ENCODE measurements at regions not wholly inside any gene's neighbourhood (a gene's known extent, or its start where the extent isn't known, plus 50 kb on each side); places are given as distances from the start of the nearest gene placed in this dataset.
A peak's percentile ranks its signal among the peaks of the same experiment; 100 is the strongest.

DNA sequence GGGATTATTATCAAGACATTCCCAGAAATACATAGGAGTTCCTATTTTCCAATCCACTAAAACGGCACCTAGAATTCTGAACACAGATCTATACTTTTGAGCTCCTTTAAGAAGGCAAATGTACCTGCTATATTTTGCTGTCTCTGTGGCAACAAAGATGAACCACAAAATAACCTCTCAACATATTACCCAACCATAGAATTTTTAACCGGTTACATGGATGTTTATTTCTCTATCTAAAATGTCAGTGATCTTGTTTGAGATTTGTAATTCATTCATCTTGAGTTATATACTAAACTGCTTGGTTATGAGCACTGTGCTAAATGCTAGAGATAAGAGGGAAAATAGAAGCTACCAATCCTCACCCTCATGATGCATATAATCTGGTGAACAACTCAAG is 117.5 kb upstream of the HMGCLL1 start:
- no peak for DNase-seq

- no peak for DNase-seq
These were observed 117.0 kb upstream of the HMGCLL1 start for GRCh38 chr6:55696041-55696440.

- no peak for DNase-seq
These were observed 115.8 kb upstream of the HMGCLL1 start for GRCh38 chr6:55694759-55695158.

DNA sequence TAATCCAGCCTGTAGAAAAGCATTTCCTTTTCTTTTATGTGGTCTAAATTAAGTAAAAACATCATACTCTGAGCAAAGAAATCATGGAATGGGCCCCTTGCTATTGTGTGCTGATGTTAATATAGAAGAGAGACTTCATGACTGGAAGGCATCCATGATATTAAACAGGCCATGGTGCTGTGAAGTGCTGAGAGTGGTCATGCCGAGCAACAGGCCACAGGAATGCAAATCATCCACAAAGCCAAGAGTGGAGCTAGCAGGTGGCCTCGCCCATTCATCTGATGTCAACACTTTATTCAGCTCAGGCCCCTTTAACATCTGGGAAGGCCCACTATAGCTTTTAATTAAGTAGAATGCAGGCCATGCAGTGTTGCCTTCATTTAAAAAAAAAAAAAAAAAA is 115.2 kb upstream of the HMGCLL1 start:
- no peak for DNase-seq

- DNase-seq, result no peak
These were observed 100.5 kb upstream of the HMGCLL1 start for GRCh38 chr6:55679503-55679902.

- DNase-seq, result peak; percentile 17
These were observed 99.6 kb upstream of the HMGCLL1 start for GRCh38 chr6:55678330-55679224.

DNA sequence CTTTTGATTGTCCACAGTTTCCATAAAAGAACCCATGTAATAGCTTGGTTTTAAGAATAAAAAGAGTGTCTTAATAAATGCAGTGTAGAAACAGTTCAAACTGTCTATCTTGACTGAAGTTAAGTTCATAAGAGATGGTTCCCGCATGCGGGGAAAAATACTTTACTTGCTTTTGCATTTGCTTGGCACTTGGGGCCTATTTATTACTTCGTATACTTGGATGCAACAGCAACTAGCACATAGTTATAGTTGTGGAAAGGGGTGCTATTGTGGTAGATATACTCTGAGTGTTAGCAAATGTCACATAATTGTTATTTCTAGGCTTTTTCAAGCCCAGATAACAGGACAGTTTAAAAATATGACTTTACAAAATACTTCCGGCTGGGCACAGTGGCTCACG is 97.7 kb upstream of the HMGCLL1 start:
- no peak for DNase-seq

- no peak for DNase-seq
These were observed 96.9 kb upstream of the HMGCLL1 start for GRCh38 chr6:55675941-55676340.

DNA sequence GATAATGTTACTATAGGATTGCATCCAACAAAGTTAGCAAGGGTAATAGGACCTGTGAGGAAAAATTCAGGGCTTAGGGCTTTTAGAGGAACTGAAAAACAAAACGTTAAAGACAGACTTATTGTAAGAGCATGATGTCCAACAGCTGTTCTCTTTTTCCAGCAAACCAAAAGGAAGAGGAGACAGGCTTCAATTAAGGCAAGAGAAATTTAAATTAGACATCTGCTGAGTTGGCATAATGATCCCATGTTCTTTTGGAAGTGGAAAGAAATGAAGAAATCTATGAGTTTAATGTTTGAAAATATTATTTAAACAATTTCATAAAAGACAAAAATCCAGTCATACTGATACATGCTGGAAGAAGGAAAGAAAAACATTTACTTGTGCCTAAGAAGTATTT is 95.7 kb upstream of the HMGCLL1 start:
- no peak for DNase-seq

DNA sequence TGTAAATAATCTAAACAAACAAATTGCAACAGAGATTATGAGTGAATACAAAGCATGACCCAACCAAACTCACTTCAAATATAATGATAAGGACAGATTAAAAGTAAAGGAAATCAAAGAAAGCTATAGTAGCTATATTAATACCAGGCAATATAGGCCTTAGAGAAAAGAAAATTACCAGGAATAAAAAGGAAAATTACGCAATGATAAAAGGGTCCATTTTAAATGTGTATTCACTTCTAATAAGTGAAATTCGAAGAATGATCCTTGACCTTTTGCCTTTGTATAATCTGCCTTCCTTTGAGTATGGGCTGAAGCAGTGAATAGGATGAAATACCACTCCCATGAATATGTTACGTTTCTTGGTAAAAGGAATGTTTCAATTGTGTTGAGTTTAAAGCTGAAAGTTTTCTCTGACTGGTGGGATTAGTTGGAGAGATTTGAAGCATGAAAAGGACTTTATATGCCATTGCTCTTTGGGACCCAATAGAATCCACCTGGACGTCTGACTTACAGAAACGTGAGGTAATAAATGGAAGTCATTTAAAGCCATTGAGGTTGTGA is 91.9 kb upstream of the HMGCLL1 start:
- DNase-seq, result no peak

DNA sequence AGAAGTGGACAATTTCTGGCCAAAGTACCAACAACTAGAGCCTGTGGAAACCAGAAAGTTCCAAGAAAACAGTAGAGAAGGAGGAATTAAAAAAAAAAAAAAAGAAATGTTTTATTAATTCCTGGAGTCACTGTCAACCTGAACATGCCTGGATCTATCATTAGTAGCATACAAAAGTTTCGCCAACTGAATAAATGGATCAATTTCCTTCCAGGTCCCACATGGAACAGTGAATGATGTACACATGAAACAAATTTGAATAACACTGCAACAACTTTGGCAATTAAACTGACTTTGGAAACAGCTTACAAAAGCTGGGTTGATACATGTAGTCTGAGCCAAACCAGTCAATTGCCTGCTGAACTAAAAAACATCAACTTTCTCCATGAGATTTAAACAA is 90.0 kb upstream of the HMGCLL1 start:
- DNase-seq, result no peak

- DNase-seq, result no peak
These were observed 89.6 kb upstream of the HMGCLL1 start for GRCh38 chr6:55668591-55668990.

GRCh38 chr6:55667341-55667740 is 88.3 kb upstream of the HMGCLL1 start:
- no peak for DNase-seq

DNA sequence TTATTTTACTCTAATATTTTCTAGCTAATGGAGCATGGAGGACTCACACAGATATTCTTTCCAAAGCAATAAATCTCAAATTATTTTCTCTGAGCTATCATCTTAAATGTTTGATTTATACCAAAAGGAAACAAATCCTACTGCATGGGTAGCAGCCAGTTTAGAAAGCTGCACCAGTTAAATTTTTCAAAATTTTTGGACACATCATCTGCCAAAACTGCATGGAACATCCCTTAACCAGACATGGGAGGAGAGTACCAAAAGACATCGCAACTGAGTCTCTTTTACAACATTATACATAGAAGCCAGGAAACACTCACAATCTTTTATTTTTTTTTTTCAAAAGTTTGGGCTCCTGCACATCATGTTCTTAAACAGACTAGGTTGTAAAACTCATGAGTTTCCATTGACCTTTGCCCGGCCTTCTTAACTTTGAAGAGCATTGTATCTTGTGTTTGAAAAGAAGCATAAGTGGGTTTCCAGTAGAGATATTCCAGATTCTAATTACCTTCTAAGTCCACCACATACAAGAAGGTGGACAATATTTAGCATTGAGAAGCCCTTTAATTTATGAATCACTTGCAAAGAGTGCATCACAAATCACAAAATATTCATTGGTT is 87.7 kb upstream of the HMGCLL1 start:
- no peak for DNase-seq

DNA sequence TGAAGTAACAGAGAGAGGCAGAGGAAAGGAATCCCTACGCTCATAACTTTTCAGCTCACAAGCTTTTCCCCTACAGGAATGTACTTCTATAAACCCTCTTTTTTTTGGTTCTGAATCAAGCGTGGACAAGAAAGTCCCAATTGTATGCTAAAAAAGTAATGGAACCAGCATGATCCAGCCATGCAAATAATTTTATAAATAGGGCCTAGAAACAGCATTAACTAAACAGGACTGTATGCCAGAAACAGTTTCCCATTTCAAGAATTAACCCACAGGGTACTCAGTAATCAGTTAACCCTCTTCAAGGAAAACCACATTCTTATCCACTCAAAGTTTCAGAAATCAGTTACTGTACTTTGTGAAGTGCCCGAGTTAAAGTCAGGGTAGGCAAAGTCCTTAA is 87.0 kb upstream of the HMGCLL1 start:
- DNase-seq, result no peak

DNA sequence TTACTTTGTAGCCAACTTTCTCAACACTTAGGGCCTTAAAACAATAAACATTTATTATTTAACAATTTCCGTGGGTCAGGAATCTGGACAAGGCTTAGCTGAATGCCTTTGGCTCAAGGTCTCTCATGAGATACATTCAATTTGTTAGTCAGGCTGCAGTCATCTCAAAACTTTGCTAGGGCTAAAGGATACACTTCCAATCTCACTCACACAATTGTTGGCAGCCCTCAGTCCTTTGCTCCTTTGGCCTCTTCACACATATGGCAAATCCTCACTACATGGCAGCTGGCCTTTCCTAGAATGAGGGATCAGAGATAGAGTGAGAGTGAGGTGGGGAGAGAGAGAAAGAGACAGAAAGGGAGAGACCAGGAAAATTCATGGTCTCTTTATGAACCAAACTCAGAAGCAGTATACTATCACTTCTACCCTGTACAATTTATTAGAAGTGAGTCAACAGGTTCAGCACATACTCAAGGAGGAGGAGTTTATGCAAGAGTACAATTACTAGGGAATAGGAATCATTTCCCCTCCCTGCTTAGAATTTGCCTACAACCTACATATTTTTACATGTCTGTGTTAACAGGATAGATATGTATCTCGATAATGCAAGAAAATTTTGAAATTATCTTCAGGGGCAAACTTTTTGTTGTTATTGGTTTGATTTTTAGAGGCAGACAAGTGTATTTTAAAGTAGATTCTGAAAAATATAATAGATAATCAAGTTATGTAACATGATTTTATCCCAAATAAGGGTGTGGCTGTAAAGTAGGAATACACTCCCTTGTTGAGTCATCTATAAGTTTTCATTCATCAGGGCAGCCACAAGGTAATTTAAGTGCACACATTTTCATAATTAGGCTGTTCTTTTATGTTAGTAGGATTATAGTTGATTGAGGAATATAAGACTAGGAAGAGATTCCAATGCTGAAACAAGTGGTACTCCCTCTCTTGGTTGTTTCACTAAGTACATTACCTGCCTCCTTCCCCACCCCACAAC is 85.9 kb upstream of the HMGCLL1 start:
- DNase-seq, result no peak

DNA sequence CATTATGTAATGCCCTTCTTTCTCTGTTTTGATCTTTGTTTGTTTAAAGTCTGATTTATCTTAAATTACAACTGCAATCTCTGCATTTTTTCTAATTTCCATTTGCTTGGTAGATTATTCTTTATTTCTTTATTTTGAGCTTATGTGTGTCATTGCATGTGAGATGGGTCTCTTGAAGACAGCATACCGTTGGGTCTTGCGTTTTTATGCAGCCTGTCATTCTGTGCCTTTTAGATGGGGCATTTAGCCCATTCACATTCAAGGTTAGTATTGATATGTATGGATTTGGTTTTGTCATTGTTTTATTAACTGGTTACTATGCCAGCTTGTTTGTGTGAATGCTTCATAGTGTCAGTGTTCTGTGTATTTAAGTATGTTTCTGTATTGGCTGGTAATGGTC is 84.9 kb upstream of the HMGCLL1 start:
- no peak for DNase-seq

DNA sequence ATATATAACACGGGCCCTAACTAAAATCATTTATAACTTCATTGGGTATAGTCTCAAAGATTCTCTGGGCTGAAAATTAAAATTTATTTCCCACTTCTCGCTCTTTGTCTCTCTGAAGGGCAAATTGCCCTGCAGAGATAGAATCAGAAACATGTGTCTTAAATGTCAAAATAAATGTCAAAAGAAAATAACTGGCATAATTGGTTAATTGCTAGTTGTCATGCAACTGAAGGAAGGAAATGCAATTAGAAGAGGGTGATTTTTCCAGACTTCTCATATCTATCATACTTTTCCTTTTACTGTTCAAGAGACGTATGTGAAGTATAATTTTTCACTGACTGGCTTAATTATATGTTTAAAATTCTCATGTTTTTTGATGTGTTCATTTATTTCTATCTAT is 80.3 kb upstream of the HMGCLL1 start:
- no peak for DNase-seq

DNA sequence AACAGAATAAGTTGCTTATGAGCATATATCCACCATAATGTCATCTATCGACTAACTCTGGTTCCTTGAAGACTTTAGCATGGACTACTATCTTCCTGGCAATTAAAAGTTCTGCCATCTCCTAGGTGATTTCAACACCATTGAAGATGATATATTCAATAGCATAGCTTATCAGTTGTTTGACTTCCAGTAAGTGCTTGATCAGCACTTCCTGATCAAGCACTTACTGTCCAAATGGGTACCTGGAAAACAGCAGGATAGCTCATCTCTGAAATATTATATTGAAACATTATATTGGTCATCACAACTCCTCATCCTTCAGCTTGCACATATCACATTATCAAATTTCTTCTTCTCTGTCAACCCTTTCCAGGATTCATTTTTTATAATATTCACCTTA is 75.5 kb upstream of the HMGCLL1 start:
- DNase-seq, result no peak

DNA sequence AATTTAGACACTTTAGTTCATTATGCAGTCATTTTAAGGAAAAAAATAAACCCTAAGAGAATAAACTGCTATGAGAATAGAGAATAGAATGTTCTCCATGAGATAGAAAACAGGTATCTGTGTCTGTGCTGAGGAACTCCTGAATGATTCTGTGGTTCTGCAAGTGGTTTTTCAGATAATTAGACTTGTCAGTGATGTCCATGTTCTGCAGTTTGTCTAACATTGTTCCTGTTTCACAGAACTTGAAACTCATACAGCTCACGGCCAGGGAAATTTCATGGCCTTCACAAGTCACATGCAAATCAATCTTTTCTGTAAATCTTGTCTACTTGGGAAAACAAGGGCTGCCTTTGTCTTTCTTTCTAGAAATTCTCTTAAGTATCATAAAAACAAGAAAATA is 73.4 kb upstream of the HMGCLL1 start:
- DNase-seq, result no peak

DNA sequence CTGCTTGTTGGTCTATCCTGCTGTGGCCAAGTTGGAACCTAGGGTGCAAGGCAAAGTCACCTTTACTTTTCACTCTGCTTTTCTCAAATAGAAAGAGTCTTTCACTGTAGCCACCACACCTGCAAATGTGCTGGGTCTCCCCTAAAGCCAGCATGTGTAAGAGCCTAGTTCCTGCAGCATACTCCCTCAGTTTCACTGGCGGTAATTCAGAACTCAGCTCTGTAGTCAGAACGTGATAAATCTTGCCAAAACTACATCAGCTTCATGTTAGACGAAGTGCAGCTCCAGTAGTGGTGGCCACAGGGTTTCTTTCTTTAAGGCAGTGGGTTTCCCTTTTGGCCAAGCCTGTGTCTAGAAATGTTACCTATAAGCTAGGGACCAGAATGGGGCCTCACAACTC is 72.0 kb upstream of the HMGCLL1 start:
- no peak for DNase-seq

DNA sequence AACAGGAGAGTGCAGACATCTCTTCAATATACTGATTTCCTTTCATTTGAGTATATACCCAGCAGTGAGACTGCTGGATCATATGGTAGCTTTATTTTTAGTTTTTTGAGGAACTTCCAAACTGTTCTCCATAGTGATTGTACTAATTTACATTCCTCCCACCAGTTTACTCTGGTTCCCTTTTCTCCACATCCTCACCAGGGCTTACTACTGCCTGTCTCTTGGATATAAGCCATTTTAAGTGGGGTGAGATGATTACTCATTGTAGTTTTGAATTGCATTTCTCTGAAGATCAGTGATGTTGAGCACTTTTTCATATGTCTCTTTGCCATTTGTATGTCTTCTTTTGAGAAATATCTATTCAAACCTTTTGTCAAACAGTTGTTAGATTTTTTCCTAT is 64.9 kb upstream of the HMGCLL1 start:
- no peak for DNase-seq

DNA sequence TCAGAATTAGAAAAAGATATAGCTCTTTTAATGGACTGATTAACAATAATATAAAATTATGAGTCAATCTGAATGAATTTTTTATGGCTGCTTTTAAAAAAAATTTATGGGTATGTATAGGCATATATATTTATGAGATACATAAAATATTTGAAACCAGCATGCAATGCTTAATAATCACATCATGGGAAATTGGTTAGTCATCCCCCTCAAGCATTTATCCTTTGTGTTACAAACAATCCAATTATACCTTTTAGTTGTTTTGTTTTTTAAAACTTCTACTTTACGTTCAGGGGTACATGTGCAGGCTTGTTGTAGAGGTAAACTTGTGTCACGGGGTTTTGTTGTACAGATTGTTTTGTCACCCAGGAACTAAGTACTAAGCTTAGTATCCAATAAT is 63.4 kb upstream of the HMGCLL1 start:
- no peak for DNase-seq

Data from retina (tissue), 1 donor.